IPS-20b (cell line): ENCODE measurements at regions not wholly inside any gene's neighbourhood (a gene's known extent, or its start where the extent isn't known, plus 50 kb on each side); places are given as distances from the start of the nearest gene placed in this dataset.

Experiments used
- H3K27ac ChIP-seq: one replicate; pipeline ENCODE4 v1.5.1; 2013; ENCODE audit warnings: low read length
- H3K27me3 ChIP-seq: 2 replicates; pipeline ENCODE4 v1.6.1; 2013; ENCODE audit warnings: mild to moderate bottlenecking, low read length, inconsistent platforms; ENCODE audit not compliant: insufficient read depth
- H3K36me3 ChIP-seq: 2 replicates; pipeline ENCODE4 v1.6.1; 2013; ENCODE audit warnings: low read depth, mild to moderate bottlenecking, inconsistent platforms, low read length, moderate library complexity; ENCODE audit not compliant: insufficient read depth
- H3K4me1 ChIP-seq: 2 replicates; pipeline ENCODE4 v1.6.1; 2013; ENCODE audit warnings: mild to moderate bottlenecking, control low read depth, inconsistent platforms, low read length, moderate library complexity; ENCODE audit not compliant: insufficient read depth
- H3K4me3 ChIP-seq: 2 replicates; pipeline ENCODE4 v1.5.1; 2013; ENCODE audit warnings: mild to moderate bottlenecking, low read length, inconsistent platforms
- H3K9ac ChIP-seq: 2 replicates; pipeline ENCODE4 v1.6.1; 2013; ENCODE audit warnings: low read depth, mild to moderate bottlenecking, inconsistent platforms, low read length, moderate library complexity
- H3K9me3 ChIP-seq: 2 replicates; pipeline ENCODE4 v1.6.1; 2013; ENCODE audit warnings: mild to moderate bottlenecking, low read depth, low read length, inconsistent platforms; ENCODE audit not compliant: insufficient read depth

DNA sequence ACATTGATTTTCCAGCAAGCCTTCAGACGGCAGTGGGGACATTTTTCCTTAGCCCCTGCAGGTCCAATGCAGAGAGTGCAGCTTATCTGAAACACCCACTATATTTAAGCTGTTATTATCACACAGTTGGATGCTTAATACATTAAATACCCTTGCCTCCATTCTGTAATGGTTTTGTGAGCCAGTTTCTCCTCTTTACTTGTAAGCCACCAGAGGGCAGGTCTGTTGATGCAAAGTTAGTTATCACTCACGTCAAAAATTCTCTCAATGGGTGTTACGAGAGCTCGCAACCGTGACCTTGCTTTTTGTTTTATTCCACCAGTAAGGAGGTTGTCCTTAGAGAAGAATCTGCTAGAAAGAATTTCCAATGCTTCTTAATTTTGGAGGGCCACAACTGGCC lies 189.8 kb downstream of the INSIG2 start:
- peaks cover 12% of the 10 kb centered on the region for H3K4me1 ChIP-seq
- H3K9me3 ChIP-seq: no peaks in the 10 kb centered on the region
- no peaks in the 10 kb centered on the region for H3K36me3 ChIP-seq
- no peak overlapping the region for H3K9ac ChIP-seq
- H3K27ac ChIP-seq: no peak overlapping the region
- H3K27me3 ChIP-seq: peaks cover 46% of the 10 kb centered on the region
- H3K4me3 ChIP-seq: no peak overlapping the region

DNA sequence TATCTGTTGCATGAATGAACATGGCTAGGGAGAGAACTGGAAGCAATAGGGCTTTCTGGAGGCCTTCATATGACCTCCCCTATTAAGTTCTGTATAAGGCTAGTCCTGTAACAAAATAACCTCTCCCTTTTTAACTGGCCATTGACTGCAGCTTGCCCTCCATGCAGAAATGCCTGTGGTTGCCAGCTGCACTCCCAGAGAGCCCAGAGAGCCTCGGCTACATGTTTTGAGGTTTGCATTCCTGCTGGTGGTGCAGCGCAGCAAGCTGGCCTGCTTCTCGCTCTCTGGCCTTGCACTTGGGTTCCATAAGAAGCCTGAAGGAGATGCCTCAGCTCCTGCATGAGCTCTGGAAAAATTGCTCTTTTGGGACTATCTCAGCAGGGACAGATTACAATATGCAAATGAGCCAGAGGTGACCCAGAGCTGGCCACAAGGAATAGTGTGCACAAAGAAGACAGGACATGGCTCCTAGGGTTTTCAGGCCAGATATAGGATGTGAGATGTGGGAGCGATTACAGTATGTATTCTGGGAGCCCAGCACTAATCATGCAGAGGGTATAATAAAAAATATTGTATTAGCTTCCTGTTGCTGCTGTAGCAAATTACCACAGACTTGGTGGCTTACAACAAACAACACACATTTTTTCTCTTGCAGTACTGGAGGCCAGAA lies 186.7 kb downstream of the INSIG2 start:
- Histone ChIP-seq H3K4me3 (no peak overlapping the region), H3K27me3 (peaks cover 15% of the 10 kb centered on the region; the same call in 1 of the 2 replicates), H3K9me3 (no peaks in the 10 kb centered on the region), H3K36me3 (no peaks in the 10 kb centered on the region), H3K27ac (no peak overlapping the region), H3K9ac (no peak overlapping the region), H3K4me1 (no peaks in the 10 kb centered on the region)

- H3K9me3 ChIP-seq: no peaks in the 10 kb centered on the region
- H3K27ac ChIP-seq: no peak overlapping the region
- no peak overlapping the region for H3K4me3 ChIP-seq
- no peaks in the 10 kb centered on the region for H3K36me3 ChIP-seq
- no peaks in the 10 kb centered on the region for H3K4me1 ChIP-seq
- no peaks in the 10 kb centered on the region for H3K27me3 ChIP-seq
- H3K9ac ChIP-seq: no peak overlapping the region
Measured at GRCh38 chr2:118272391-118272790, 184.1 kb downstream of the INSIG2 start.

GRCh38 chr2:118269408-118270051 lies 181.3 kb downstream of the INSIG2 start:
- Histone ChIP-seq H3K4me1 (no peaks in the 10 kb centered on the region), H3K4me3 (no peak overlapping the region), H3K36me3 (no peaks in the 10 kb centered on the region), H3K27ac (no peak overlapping the region), H3K9me3 (no peaks in the 10 kb centered on the region), H3K27me3 (no peaks in the 10 kb centered on the region), H3K9ac (no peak overlapping the region)

GRCh38 chr2:118268268-118268667 lies 180.0 kb downstream of the INSIG2 start:
- H3K27ac ChIP-seq: no peak overlapping the region
- no peak overlapping the region for H3K9ac ChIP-seq
- H3K9me3 ChIP-seq: no peaks in the 10 kb centered on the region
- no peaks in the 10 kb centered on the region for H3K36me3 ChIP-seq
- no peaks in the 10 kb centered on the region for H3K27me3 ChIP-seq
- no peaks in the 10 kb centered on the region for H3K4me1 ChIP-seq
- H3K4me3 ChIP-seq: no peak overlapping the region

GRCh38 chr2:118265873-118266455 lies 177.7 kb downstream of the INSIG2 start:
- Histone ChIP-seq H3K4me3 (no peak overlapping the region), H3K9ac (no peak overlapping the region), H3K4me1 (no peaks in the 10 kb centered on the region), H3K36me3 (no peaks in the 10 kb centered on the region), H3K9me3 (no peaks in the 10 kb centered on the region), H3K27me3 (no peaks in the 10 kb centered on the region), H3K27ac (no peak overlapping the region)

DNA sequence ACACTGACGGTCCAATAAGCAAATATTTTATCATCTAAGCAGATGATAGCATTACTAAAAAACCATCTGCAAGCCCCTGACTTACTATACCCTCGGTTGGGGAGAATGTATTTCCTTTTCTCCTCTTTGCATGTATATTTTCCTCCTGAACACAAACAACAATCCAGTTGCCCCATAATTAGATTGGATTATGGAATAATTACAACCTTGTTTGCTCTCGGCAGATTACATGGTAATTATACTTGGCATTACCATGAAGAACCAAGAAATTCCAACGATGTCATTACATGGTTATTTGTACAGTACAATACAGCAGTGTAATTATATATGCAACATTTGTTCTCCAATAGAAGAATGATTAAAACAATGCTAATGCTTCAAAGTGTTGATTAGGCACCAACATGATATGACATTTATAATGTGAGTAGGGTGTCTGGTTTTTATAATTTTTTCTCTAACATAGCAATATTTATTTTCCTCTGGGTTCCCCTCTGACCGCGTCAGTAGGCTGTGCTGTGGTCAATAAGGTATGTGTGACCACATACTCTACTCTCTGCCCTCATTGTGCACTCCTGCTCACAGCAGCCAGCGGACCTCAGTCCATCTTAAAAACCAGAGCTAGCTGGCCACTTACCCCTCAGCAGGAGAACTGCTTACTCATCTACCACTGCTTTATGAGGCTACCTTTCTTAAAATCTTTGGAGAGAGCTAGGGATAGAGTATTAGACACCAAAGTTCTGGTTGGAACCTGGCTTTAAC lies 176.1 kb downstream of the INSIG2 start:
- Histone ChIP-seq H3K9ac (no peak overlapping the region), H3K4me3 (no peak overlapping the region), H3K27ac (no peak overlapping the region), H3K36me3 (no peaks in the 10 kb centered on the region), H3K4me1 (no peaks in the 10 kb centered on the region), H3K9me3 (no peaks in the 10 kb centered on the region), H3K27me3 (no peaks in the 10 kb centered on the region)

GRCh38 chr2:118257696-118258095 lies 169.4 kb downstream of the INSIG2 start:
- Histone ChIP-seq H3K4me3 (no peak overlapping the region), H3K9me3 (no peaks in the 10 kb centered on the region; the same call in 1 of the 2 replicates), H3K27ac (no peak overlapping the region), H3K36me3 (no peaks in the 10 kb centered on the region), H3K4me1 (peaks cover 11% of the 10 kb centered on the region; the same call in 1 of the 2 replicates), H3K9ac (no peak overlapping the region), H3K27me3 (no peaks in the 10 kb centered on the region)

- Histone ChIP-seq H3K4me1 (peaks cover 15% of the 10 kb centered on the region; the same call in 1 of the 2 replicates), H3K27me3 (no peaks in the 10 kb centered on the region), H3K27ac (no peak overlapping the region), H3K4me3 (no peak overlapping the region), H3K9me3 (no peaks in the 10 kb centered on the region; the same call in 1 of the 2 replicates), H3K36me3 (no peaks in the 10 kb centered on the region), H3K9ac (no peak overlapping the region)
Measured at GRCh38 chr2:118255771-118256372, 167.6 kb downstream of the INSIG2 start.

GRCh38 chr2:118255301-118255700 lies 167.0 kb downstream of the INSIG2 start:
- Histone ChIP-seq H3K27me3 (0 out of 2 replicates have a peak, but pooled peaks cover under 1% of the 10 kb centered on the region), H3K9me3 (no peaks in the 10 kb centered on the region; the same call in 1 of the 2 replicates), H3K4me3 (no peak overlapping the region), H3K27ac (no peak overlapping the region), H3K4me1 (peaks cover 16% of the 10 kb centered on the region), H3K36me3 (no peaks in the 10 kb centered on the region), H3K9ac (no peak overlapping the region)

DNA sequence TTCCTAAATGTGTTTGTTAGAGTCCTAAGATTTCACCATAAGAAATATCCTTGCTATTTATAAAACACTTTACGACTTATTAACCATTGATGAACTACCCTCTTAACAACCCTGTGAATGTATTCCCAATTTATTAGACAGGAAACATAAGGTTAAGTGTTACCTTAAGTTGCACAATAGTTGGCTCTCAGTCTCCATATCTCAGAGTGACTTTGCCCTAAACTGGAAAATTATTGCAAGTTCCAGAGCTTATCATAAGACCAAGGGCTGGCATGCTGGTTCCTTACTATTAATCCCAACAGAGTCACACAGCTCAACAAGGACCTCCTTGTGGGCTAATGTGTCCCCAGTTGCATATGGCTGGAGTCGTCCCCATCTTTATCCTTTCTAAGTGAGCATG lies 165.8 kb downstream of the INSIG2 start:
- Histone ChIP-seq H3K4me1 (peaks cover 19% of the 10 kb centered on the region), H3K9me3 (no peaks in the 10 kb centered on the region; the same call in 1 of the 2 replicates), H3K9ac (no peak overlapping the region), H3K27me3 (peaks cover 8% of the 10 kb centered on the region; the same call in 1 of the 2 replicates), H3K27ac (no peak overlapping the region), H3K36me3 (no peaks in the 10 kb centered on the region), H3K4me3 (no peak overlapping the region)
